Dendritic cell treated with granulocyte-macrophage colony-stimulating factor and Interleukin-4, amounts not matched to agents 40 ng/mL and 50 ng/mL, for 4 days (primary cell): ENCODE measurements at regions not wholly inside any gene's neighbourhood (a gene's known extent, or its start where the extent isn't known, plus 50 kb on each side); places are given as distances from the start of the nearest gene placed in this dataset.
"Not testable (repeated sequence)": the region's sequence is repeated elsewhere in the genome, so short reads cannot be mapped to it uniquely, and the experiment has no call there.

ENCODE experiments used
- H3K27ac Mint-ChIP-seq: one replicate; pipeline ENCODE4 v1.8.0; 2022; ENCODE audit warnings: mild to moderate bottlenecking, mixed read lengths
- H3K27me3 Mint-ChIP-seq: one replicate; pipeline ENCODE4 v1.8.0; 2022; ENCODE audit warnings: mild to moderate bottlenecking, mixed read lengths
- H3K36me3 Mint-ChIP-seq: one replicate; pipeline ENCODE4 v1.8.0; 2022; ENCODE audit warnings: low read depth, mixed read lengths
- H3K4me1 Mint-ChIP-seq: one replicate; pipeline ENCODE4 v1.8.0; 2022; ENCODE audit warnings: low read depth, mixed read lengths
- H3K4me3 Mint-ChIP-seq: one replicate; pipeline ENCODE4 v1.8.0; 2022; ENCODE audit warnings: mild to moderate bottlenecking, moderate library complexity, mixed read lengths
- H3K9me3 Mint-ChIP-seq: one replicate; pipeline ENCODE4 v1.8.0; 2022; ENCODE audit warnings: mixed read lengths
- intact Hi-C: fragments of 100-400 bp; cut with micrococcal nuclease; formaldehyde crosslinking; loops from one replicate; pipeline ENCODE4 v1.15.0; 2022

DNA sequence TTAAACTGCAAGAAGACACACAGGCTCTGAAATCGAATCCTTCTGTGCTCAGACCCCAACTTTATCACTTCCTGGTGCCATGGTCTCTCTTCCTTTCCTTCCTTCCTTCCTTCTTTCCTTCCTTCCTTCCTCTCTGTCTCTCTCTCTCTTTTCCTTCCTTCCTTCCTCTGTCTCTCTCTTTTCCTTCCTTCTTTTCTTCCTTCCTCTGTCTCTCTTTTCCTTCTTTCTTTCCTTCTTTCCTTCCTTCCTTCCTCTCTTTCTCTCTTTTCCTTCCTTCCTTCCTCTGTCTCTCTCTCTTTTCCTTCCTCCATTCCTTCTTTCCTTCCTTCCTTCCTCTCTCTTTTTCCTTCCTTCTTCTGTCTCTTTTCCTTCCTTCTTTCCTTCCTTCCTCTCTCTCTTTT lies 127.2 kb upstream of the CACNA1A start:
- H3K27ac Mint-ChIP-seq, result no peak overlapping the region
- H3K27me3 Mint-ChIP-seq, result peaks cover 5% of the 10 kb centered on the region
- H3K4me1 Mint-ChIP-seq, result no peaks in the 10 kb centered on the region
- no peaks in the 10 kb centered on the region for H3K36me3 Mint-ChIP-seq
- H3K9me3 Mint-ChIP-seq, result peaks cover 12% of the 10 kb centered on the region
- H3K4me3 Mint-ChIP-seq, result no peak overlapping the region
- intact Hi-C loops, result no loop called here

- intact Hi-C loops, result no loop called here
- Mint-ChIP-seq H3K9me3 (peaks cover 12% of the 10 kb centered on the region), H3K4me1 (no peaks in the 10 kb centered on the region), H3K36me3 (no peaks in the 10 kb centered on the region), H3K27ac (no peak overlapping the region), H3K4me3 (no peak overlapping the region), H3K27me3 (peaks cover 8% of the 10 kb centered on the region)
Measured at GRCh38 chr19:13633109-13633508, 126.8 kb upstream of the CACNA1A start.

- H3K36me3 Mint-ChIP-seq, H3K4me3 Mint-ChIP-seq, H3K4me1 Mint-ChIP-seq, H3K27ac Mint-ChIP-seq, intact Hi-C loops: not testable (repeated sequence)
- Mint-ChIP-seq H3K27me3 (peaks cover 10% of the 10 kb centered on the region), H3K9me3 (peaks cover 12% of the 10 kb centered on the region)
Measured at GRCh38 chr19:13632164-13632563, 125.9 kb upstream of the CACNA1A start.

DNA sequence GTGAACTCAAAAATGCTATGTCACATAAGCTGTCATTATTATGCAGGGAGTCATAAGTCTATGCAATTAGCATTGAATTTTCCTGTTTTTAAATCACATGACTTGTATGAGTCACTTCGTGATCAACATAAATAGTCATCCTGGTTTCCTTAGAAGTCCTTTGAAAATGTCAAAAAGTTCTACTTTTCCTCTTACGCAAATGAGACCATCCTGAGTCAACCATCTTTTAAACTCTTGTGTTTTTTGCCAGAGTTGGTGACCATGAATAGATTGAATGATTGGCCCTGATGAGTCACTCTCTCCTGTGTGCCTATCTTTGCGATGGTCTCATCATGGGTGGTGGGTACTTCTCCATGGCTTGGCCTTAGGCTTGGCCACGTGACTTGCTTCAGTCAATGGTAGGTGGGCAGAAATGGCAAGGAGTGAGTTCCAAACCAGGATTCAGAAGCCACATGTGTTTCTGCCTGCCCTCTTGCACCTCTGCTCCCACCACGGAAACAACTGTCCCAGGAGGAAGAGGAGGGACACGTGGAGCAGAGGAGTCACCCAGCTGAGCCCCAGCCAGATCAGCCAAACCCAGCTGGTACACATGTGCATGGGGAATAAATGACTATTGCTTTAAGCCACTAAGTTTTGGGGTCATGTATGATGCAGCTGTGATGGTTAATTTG lies 123.5 kb upstream of the CACNA1A start:
- Mint-ChIP-seq H3K9me3 (peaks cover 12% of the 10 kb centered on the region), H3K4me1 (no peaks in the 10 kb centered on the region), H3K27me3 (peaks cover 24% of the 10 kb centered on the region), H3K27ac (no peak overlapping the region), H3K36me3 (no peaks in the 10 kb centered on the region), H3K4me3 (no peak overlapping the region)
- intact Hi-C loops, result no loop called here

DNA sequence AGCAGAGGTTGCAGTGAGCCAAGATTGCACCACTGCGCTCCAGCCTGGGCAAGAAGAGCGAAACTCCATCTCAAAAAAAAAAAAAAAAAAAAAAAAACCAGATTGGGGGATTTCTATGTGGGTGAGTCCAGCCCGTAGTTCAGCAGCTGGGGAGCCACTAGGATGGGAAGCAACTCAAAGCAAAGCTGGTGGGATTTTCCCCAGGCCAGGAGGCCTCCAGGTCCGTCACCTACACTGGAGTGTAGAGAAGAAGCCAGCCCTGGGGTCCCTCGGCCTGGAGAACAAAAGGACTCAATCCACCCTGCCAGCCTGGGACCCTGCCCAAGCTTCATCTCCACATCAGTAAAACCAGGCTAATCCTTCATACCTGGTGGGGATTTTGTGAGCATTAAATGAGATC lies 121.3 kb upstream of the CACNA1A start:
- Mint-ChIP-seq H3K4me1 (no peaks in the 10 kb centered on the region), H3K36me3 (no peaks in the 10 kb centered on the region), H3K9me3 (no peaks in the 10 kb centered on the region), H3K4me3 (no peak overlapping the region), H3K27me3 (peaks cover 43% of the 10 kb centered on the region), H3K27ac (no peak overlapping the region)
- intact Hi-C loops, result no loop called here

DNA sequence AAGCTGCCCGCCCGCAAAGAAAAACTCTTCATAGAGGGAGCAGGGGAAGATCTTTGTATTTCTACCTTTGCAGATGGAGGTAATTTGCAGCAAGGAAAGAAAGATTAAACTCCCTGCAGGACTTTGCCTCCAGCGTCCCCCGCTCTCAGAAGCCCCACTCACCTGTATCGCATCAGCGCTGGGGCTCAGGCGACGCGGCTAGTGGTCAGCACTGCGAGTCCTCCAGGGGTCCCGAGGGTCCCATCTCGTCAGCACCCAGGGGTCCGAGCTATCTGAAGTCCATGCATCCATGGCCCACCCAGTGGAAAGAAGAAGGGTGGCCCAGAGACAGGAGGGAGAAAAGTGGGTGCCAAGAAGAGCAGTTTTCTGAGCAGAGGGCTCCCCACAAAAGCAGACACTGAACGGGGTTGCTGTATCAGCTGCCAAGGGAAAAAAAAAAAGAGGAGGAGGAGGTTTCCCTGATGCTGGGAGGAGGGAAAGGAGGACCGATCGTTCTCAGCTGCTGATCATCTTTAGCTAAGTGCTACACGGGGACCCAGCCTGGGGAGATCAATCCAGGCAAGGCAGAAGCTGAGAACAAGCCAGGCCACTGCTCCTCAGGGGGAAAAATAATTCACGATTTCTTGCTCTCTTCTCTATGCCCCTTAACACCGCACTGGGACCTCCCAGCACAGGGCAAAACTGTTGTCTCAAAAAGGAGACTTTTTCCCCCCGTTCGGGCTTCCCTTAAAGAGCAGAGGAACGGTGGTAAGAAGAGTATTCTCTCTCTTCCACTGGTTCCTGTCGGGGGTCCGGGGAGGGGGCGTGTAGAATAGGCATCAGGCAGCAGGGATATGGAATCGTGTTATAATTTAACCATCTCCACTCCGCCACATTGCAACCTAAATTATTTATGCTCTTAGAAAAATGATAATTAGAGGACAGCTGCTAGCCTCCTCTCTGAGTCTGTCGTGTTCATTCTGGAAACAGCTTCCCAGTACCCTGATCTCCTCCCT lies 117.7 kb upstream of the CACNA1A start:
- Mint-ChIP-seq H3K9me3 (no peaks in the 10 kb centered on the region), H3K4me1 (no peaks in the 10 kb centered on the region), H3K27me3 (peaks cover 49% of the 10 kb centered on the region), H3K36me3 (no peaks in the 10 kb centered on the region), H3K4me3 (no peak overlapping the region), H3K27ac (peak overlapping the region; percentile 38)
- intact Hi-C loops, result no loop called here

DNA sequence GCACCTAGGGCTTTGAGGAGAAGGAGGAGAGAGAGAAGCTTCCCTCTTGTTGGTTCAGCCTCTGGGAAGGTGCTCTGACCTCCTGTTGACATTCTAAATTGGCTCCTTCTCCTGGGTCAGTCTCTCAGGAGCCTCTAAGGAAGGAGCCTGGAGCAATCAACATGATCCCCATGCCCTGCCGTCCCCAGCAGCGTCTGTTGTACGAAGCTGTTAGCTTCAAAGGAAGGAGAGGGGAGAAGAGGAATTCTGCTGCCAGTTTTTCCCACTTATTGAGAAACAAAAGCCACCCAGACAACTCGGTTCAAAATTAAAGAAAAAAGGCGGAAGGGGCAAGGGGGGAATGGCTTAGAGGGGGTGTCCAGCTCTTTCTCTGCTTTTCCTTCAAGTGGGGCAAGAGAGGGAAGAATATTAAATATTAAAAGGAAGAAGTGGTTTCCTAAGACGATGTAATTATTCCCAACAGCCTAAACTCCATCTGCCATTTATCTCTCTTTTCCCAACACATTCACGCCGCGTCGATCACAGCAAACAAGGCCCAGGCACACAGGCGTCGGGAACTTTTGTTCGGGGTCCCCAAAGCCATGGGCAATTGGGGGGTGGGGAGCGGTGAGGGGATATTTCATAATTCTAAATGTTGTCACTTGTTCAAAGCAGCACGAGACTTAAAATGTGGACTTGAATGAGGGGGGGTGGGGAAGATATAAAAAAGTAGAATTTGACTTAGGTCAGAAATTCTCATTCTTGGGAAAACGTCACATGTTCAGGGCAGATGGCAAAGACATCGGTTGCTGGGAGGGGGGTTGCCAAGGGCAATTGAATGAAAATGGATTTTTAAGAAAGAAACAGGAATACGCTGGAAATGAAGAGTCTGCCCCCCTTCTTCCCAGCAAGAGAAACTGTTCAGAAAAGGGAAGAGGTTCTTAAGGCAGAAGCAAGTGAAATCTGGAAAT lies 116.8 kb upstream of the CACNA1A start:
- intact Hi-C loops, result no loop called here
- Mint-ChIP-seq H3K27ac (no peak overlapping the region), H3K9me3 (no peaks in the 10 kb centered on the region), H3K4me1 (no peaks in the 10 kb centered on the region), H3K36me3 (no peaks in the 10 kb centered on the region), H3K27me3 (peaks cover 48% of the 10 kb centered on the region), H3K4me3 (no peak overlapping the region)

GRCh38 chr19:13621413-13621812 lies 115.1 kb upstream of the CACNA1A start:
- Mint-ChIP-seq H3K4me3 (no peak overlapping the region), H3K27ac (no peak overlapping the region), H3K9me3 (no peaks in the 10 kb centered on the region), H3K36me3 (no peaks in the 10 kb centered on the region), H3K4me1 (no peaks in the 10 kb centered on the region), H3K27me3 (peaks cover 52% of the 10 kb centered on the region)
- intact Hi-C loops, result no loop called here

GRCh38 chr19:13619203-13619632 lies 112.9 kb upstream of the CACNA1A start:
- Mint-ChIP-seq H3K9me3 (no peaks in the 10 kb centered on the region), H3K27me3 (peaks cover 38% of the 10 kb centered on the region), H3K27ac (no peak overlapping the region), H3K4me1 (no peaks in the 10 kb centered on the region), H3K4me3 (no peak overlapping the region), H3K36me3 (no peaks in the 10 kb centered on the region)
- intact Hi-C loops, result no loop called here

DNA sequence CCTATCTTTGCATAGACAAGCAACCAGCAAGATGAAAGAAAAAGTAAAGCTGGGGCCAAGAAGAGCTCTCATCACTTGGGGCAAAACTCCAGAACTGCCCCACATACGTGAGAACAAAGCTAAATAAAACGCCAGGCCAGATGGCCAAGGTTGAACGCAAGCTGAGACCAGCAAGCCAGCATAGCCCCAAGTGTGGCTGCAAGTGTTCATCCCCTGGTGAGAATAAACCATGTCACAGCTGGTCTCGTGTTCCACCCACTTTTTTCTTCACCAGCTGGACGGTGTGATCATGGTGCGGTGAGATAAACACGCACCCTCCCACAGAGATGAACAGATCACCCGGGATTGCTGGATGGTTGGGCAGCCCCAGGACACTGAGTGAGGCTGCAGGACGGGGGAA lies 109.6 kb upstream of the CACNA1A start:
- peaks cover 15% of the 10 kb centered on the region for H3K27me3 Mint-ChIP-seq
- H3K4me3 Mint-ChIP-seq, result no peak overlapping the region
- no peaks in the 10 kb centered on the region for H3K4me1 Mint-ChIP-seq
- no peak overlapping the region for H3K27ac Mint-ChIP-seq
- intact Hi-C loops, result no loop called here
- no peaks in the 10 kb centered on the region for H3K9me3 Mint-ChIP-seq
- no peaks in the 10 kb centered on the region for H3K36me3 Mint-ChIP-seq

GRCh38 chr19:13613447-13613846 lies 107.2 kb upstream of the CACNA1A start:
- H3K4me1 Mint-ChIP-seq, result no peaks in the 10 kb centered on the region
- H3K9me3 Mint-ChIP-seq, result no peaks in the 10 kb centered on the region
- H3K27me3 Mint-ChIP-seq, result peaks cover 13% of the 10 kb centered on the region
- intact Hi-C loops, result no loop called here
- no peaks in the 10 kb centered on the region for H3K36me3 Mint-ChIP-seq
- H3K27ac Mint-ChIP-seq, result no peak overlapping the region
- no peak overlapping the region for H3K4me3 Mint-ChIP-seq

GRCh38 chr19:13611596-13611995 lies 105.3 kb upstream of the CACNA1A start:
- no peak overlapping the region for H3K27ac Mint-ChIP-seq
- peaks cover 10% of the 10 kb centered on the region for H3K27me3 Mint-ChIP-seq
- no peaks in the 10 kb centered on the region for H3K9me3 Mint-ChIP-seq
- no peaks in the 10 kb centered on the region for H3K4me1 Mint-ChIP-seq
- intact Hi-C loops, result no loop called here
- no peak overlapping the region for H3K4me3 Mint-ChIP-seq
- no peaks in the 10 kb centered on the region for H3K36me3 Mint-ChIP-seq

DNA sequence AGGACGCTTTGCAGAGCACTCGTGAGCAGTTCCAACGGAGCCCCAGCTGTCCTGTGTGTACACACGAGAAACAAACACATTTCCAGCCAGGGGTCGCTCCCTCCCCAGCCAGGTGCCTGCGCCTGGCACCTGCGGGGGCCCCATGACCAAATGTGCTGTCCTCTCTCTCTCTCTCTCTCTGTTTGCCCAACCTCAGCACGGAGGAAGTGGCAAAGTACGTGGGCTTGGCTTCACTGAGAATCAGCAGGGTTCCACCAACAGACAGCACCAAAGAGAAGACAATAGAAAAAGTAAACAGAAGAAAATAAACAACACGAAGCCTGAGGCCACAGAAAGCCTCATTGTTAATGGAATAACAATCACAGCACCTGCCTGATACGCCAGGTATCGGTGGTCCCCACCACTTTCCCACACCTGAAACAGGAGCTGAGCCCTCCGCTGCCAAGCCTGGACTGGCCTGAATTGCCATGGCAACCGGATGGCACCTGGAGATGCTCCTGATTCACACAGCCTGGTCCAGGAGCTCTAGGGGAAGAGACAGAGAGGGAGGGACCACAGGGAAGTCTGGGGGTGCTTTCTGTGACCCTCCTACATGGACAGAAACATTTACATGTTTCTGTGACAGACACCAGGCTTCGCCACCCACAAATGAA lies 103.9 kb upstream of the CACNA1A start:
- Mint-ChIP-seq H3K9me3 (no peaks in the 10 kb centered on the region), H3K36me3 (no peaks in the 10 kb centered on the region), H3K4me3 (no peak overlapping the region), H3K27ac (no peak overlapping the region), H3K27me3 (peaks cover 4% of the 10 kb centered on the region), H3K4me1 (no peaks in the 10 kb centered on the region)
- intact Hi-C loops, result no loop called here
